GM21447 (cell line): ENCODE measurements at regions not wholly inside any gene's neighbourhood (a gene's known extent, or its start where the extent isn't known, plus 50 kb on each side); places are given as distances from the start of the nearest gene placed in this dataset.
"Not testable (repeated sequence)": the region's sequence is repeated elsewhere in the genome, so short reads cannot be mapped to it uniquely, and the experiment has no call there.

Source experiments
- ATAC-seq: cut with Tn5 transposase; IDR thresholded peaks from one replicate; pipeline ENCODE4 v1.9.1; 2021; ENCODE audit not compliant: unreplicated experiment

- ATAC-seq: no peak
These were observed 254.7 kb upstream of the SGCG start for GRCh38 chr13:22925881-22926747.

GRCh38 chr13:22926748-22927400 lies 253.9 kb upstream of the SGCG start:
- ATAC-seq: no peak

GRCh38 chr13:22927845-22928244 lies 252.9 kb upstream of the SGCG start:
- not testable (repeated sequence) for ATAC-seq

- no peak for ATAC-seq
These were observed 251.2 kb upstream of the SGCG start for GRCh38 chr13:22929381-22930126.

GRCh38 chr13:22931576-22931975 lies 249.2 kb upstream of the SGCG start:
- no peak for ATAC-seq

- not testable (repeated sequence) for ATAC-seq
These were observed 248.0 kb upstream of the SGCG start for GRCh38 chr13:22932632-22933412.

- ATAC-seq: no peak
These were observed 247.1 kb upstream of the SGCG start for GRCh38 chr13:22933571-22934181.

GRCh38 chr13:22934744-22935523 lies 245.8 kb upstream of the SGCG start:
- ATAC-seq: no peak

GRCh38 chr13:22936228-22936627 lies 244.6 kb upstream of the SGCG start:
- no peak for ATAC-seq

GRCh38 chr13:22937241-22937640 lies 243.5 kb upstream of the SGCG start:
- no peak for ATAC-seq

- ATAC-seq: no peak
These were observed 242.8 kb upstream of the SGCG start for GRCh38 chr13:22937953-22938352.

- ATAC-seq: no peak
These were observed 242.2 kb upstream of the SGCG start for GRCh38 chr13:22938576-22938975.

GRCh38 chr13:22939157-22939556 lies 241.6 kb upstream of the SGCG start:
- no peak for ATAC-seq

GRCh38 chr13:22940090-22940710 lies 240.6 kb upstream of the SGCG start:
- no peak for ATAC-seq

GRCh38 chr13:22940736-22941135 lies 240.0 kb upstream of the SGCG start:
- ATAC-seq: no peak

- not testable (repeated sequence) for ATAC-seq
These were observed 239.3 kb upstream of the SGCG start for GRCh38 chr13:22941495-22941894.

GRCh38 chr13:22942831-22943230 lies 237.9 kb upstream of the SGCG start:
- ATAC-seq: not testable (repeated sequence)

- ATAC-seq: no peak
These were observed 236.4 kb upstream of the SGCG start for GRCh38 chr13:22944378-22944777.
